K562 (cell line): ENCODE measurements at regions not wholly inside any gene's neighbourhood (a gene's known extent, or its start where the extent isn't known, plus 50 kb on each side); places are given as distances from the start of the nearest gene placed in this dataset.

ENCODE experiments used
- ATAC-seq: fragments of 200-7000 bp; cut with Tn5 transposase; 3 replicates; pipeline ENCODE4 v1.9.1; 2020; ENCODE audit warnings: moderate library complexity
- BruUV-seq: library from RNA; stranded (reverse); fragments of 400-500 nt; replicated peaks from 2 replicates; lab custom pipeline; 2021; lab: Mats Ljungman, UMichigan
- CTCF ChIA-PET: fragments of 300-600 bp; formaldehyde crosslinking; extraction: SDS; loops from one replicate; lab custom pipeline; 2021; ENCODE audit warnings: low intra/inter-chr PET ratio; lab: Yijun Ruan, JAX
- POLR2A ChIA-PET: fragments of 300-600, 350-650 bp; sonication (Branson Sonifier 250); formaldehyde crosslinking; extraction: SDS; loops from one replicate; lab custom pipeline; 2021; ENCODE audit warnings: antibody characterized with exemption, inconsistent platforms; lab: Yijun Ruan, JAX
- DNase-seq, 4 experiments: peaks; one replicate each; pipeline versions ENCODE4 v3.0.0 to v3.0.0-alpha.2; 2011 to 2018; ENCODE audit warnings: low spot score in 3 of 4, mixed read lengths in 3 of 4; ENCODE audit errors: extremely low read depth in 1 of 4
- FAIRE-seq: peaks from 2 replicates; lab custom pipeline; 2011; peaks lifted over from hg19 to GRCh38; lab: Jason Lieb, UNC
- H2AFZ ChIP-seq: 2 replicates; pipeline ENCODE4 v1.6.0; 2011; ENCODE audit warnings: low read depth, low read length, control low read depth, inconsistent platforms
- H3K27ac ChIP-seq: fragments of 200-600 bp; 3 replicates; pipeline ENCODE4 v1.8.0; 2011; ENCODE audit warnings: low read depth, mild to moderate bottlenecking, control low read depth, inconsistent platforms, low read length, moderate library complexity, mixed read lengths; ENCODE audit errors: extremely low read depth
- H3K27me3 ChIP-seq, 2 experiments: fragments of 300-600 bp in 1 of 2; 2 replicates in 1 of 2; 3 replicates in 1 of 2; pipeline versions ENCODE4 v1.6.0 to v1.8.0; 2011; ENCODE audit warnings: inconsistent platforms in 2 of 2, low read length in 2 of 2, mild to moderate bottlenecking in 1 of 2, mixed read lengths in 1 of 2, moderate library complexity in 1 of 2; ENCODE audit not compliant: control insufficient read depth in 2 of 2, insufficient read depth in 2 of 2
- H3K36me3 ChIP-seq: fragments of 300-600 bp; 3 replicates; pipeline ENCODE4 v1.8.0; 2011; ENCODE audit warnings: mild to moderate bottlenecking, low read length, inconsistent platforms; ENCODE audit not compliant: control insufficient read depth, insufficient read depth
- H3K4me1 ChIP-seq, 2 experiments: fragments of 200-600 bp in 1 of 2; replicated peaks in 1 of 2; 2 replicates in 1 of 2; 3 replicates in 1 of 2; pipeline versions ENCODE4 v1.5.1 to v1.8.0; 2011; ENCODE audit warnings: inconsistent platforms in 2 of 2, low read length in 2 of 2, mild to moderate bottlenecking in 1 of 2, mixed read lengths in 1 of 2, moderate library complexity in 1 of 2; ENCODE audit not compliant: control insufficient read depth in 2 of 2, insufficient read depth in 2 of 2
- H3K4me2 ChIP-seq: 2 replicates; pipeline ENCODE4 v1.6.1; 2011; ENCODE audit warnings: low read length, control low read depth, inconsistent platforms, mixed read lengths; ENCODE audit not compliant: insufficient read depth
- H3K4me3 ChIP-seq: fragments of 200-600 bp; sonication (generic), shearing (Covaris generic); 2 replicates; pipeline ENCODE4 v1.5.1; 2016; ENCODE audit warnings: control low read depth, inconsistent platforms
- H3K79me2 ChIP-seq: fragments of 200-600 bp; 3 replicates; pipeline ENCODE4 v1.8.0; 2011; ENCODE audit warnings: low read length, inconsistent platforms; ENCODE audit not compliant: control insufficient read depth, insufficient read depth
- H3K9ac ChIP-seq, 2 experiments: 2 replicates each; pipeline versions ENCODE4 v1.6.0 to v1.6.1; 2011; ENCODE audit warnings: low read depth in 2 of 2, low read length in 2 of 2, control low read depth in 1 of 2, inconsistent platforms in 1 of 2, mild to moderate bottlenecking in 1 of 2, mixed read lengths in 1 of 2; ENCODE audit not compliant: insufficient read depth in 1 of 2
- H3K9me1 ChIP-seq: one replicate; pipeline ENCODE4 v1.6.0; 2011; ENCODE audit warnings: inconsistent platforms, mild to moderate bottlenecking, low read length, moderate library complexity; ENCODE audit not compliant: control insufficient read depth, insufficient read depth
- H3K9me3 ChIP-seq: replicated peaks from 2 replicates; pipeline ENCODE4 v1.5.1; 2011; ENCODE audit warnings: low read depth, low read length, inconsistent platforms; ENCODE audit not compliant: control insufficient read depth, insufficient read depth
- H4K20me1 ChIP-seq: replicated peaks from 2 replicates; pipeline ENCODE4 v1.6.1; 2011; ENCODE audit warnings: low read length, inconsistent platforms, mixed read lengths; ENCODE audit not compliant: control insufficient read depth, insufficient read depth
- BMI1 ChIP-seq: fragments of 150-350 bp; IDR thresholded peaks from 2 replicates; pipeline ENCODE4 v1.6.1; 2014; ENCODE audit warnings: low read length
- BRF2 ChIP-seq: IDR thresholded peaks from 3 replicates; pipeline ENCODE4 v1.6.1; 2011; ENCODE audit warnings: borderline replicate concordance, mild to moderate bottlenecking; ENCODE audit not compliant: insufficient read length, insufficient read depth
- FOXJ2 ChIP-seq: fragments of 200-800 bp; sonication (Bioruptor generic); IDR thresholded peaks from 2 replicates; pipeline ENCODE4 v1.6.1; 2016; ENCODE audit warnings: missing genetic modification characterization, missing compliant biosample characterization
- JUNB ChIP-seq: fragments of 450-650 bp; formaldehyde crosslinking; conservative IDR thresholded peaks from 2 replicates; pipeline ENCODE4 v1.4.0; 2020; ENCODE audit warnings: mild to moderate bottlenecking
- MCM7 ChIP-seq, 2 experiments: fragments of 450-650 bp; IDR thresholded peaks; 2 replicates each; pipeline ENCODE4 v1.6.1; 2016 to 2018
- NR4A1 ChIP-seq, 2 experiments: fragments of 250-450 bp in 1 of 2; fragments of 450-650 bp in 1 of 2; sonication (Bioruptor Pico) in 1 of 2; IDR thresholded peaks; 2 replicates each; pipeline versions ENCODE4 v1.4.0 to v1.6.1; 2016 to 2020; ENCODE audit warnings: mild to moderate bottlenecking in 2 of 2, missing compliant biosample characterization in 1 of 2, missing genetic modification characterization in 1 of 2, moderate library complexity in 1 of 2
- PPARD ChIP-seq: fragments of 250-450 bp; sonication (Bioruptor Pico); IDR thresholded peaks from 2 replicates; pipeline ENCODE4 v1.8.0; 2022; ENCODE audit warnings: inconsistent platforms, mild to moderate bottlenecking, moderate library complexity
- RBM14 ChIP-seq: fragments of 200-400 bp; formaldehyde crosslinking; IDR thresholded peaks from 2 replicates; pipeline ENCODE4 v1.6.1; 2018; ENCODE audit warnings: low read depth, mild to moderate bottlenecking, low read length, moderate library complexity, borderline replicate concordance; ENCODE audit not compliant: insufficient read depth
- SAP30 ChIP-seq: fragments of 200-600 bp; sonication (generic); IDR thresholded peaks from 2 replicates; pipeline ENCODE4 v1.6.1; 2012; ENCODE audit warnings: borderline replicate concordance, low read depth, mild to moderate bottlenecking, moderate library complexity, low read length, control low read depth, inconsistent platforms; ENCODE audit not compliant: insufficient read depth, poor library complexity, severe bottlenecking
- SMARCB1 ChIP-seq: IDR thresholded peaks from 2 replicates; pipeline ENCODE4 v1.6.1; 2011; ENCODE audit warnings: improper control_type of control experiment, low read depth; ENCODE audit not compliant: insufficient read length
- ZNF445 ChIP-seq: fragments of 250-450 bp; sonication (Bioruptor Pico); IDR thresholded peaks from 2 replicates; pipeline ENCODE4 v1.4.0; 2020; ENCODE audit warnings: low read depth, mild to moderate bottlenecking, moderate library complexity
- ZNF764 ChIP-seq: fragments of 250-450 bp; sonication (Bioruptor Pico); IDR thresholded peaks from 2 replicates; pipeline ENCODE4 v1.4.0; 2020; ENCODE audit warnings: low read depth, mild to moderate bottlenecking, moderate library complexity
- WGBS: fragments of 100-300 bp; shearing (Covaris generic); methylation state at CpG from one replicate; pipeline ENCODE4 v1.1.6; 2016; ENCODE audit warnings: low coverage, mixed read lengths; ENCODE audit not compliant: insufficient coverage; ENCODE audit errors: missing lambda C conversion rate; 5-methylcytosine and 5-hydroxymethylcytosine counted together
- in situ Hi-C: fragments of 300-500 bp; cut with MboI; formaldehyde crosslinking; loops from 4 replicates; pipeline ENCODE4 v1.15.0; 2018; ENCODE audit warnings: inconsistent platforms, mixed read lengths
- intact Hi-C: fragments of 100-400 bp; cut with micrococcal nuclease; formaldehyde crosslinking; loops from 2 replicates; pipeline ENCODE4 v1.14.2; 2022
- TF ChIP-seq, protein P1 (sequence below): IDR thresholded peaks from 2 replicates; pipeline ENCODE4 v1.6.1; 2011; ENCODE audit not compliant: insufficient read length; ENCODE audit errors: extremely low read depth
- TF ChIP-seq, protein P2 (sequence below): fragments of 450-650 bp; IDR thresholded peaks from 2 replicates; pipeline ENCODE4 v1.6.1; 2018; ENCODE audit warnings: mild to moderate bottlenecking, low read depth; ENCODE audit not compliant: partially characterized antibody
- TF ChIP-seq, protein P3 (sequence below): fragments of 250-450 bp; sonication (Bioruptor Pico); IDR thresholded peaks from 2 replicates; pipeline ENCODE4 v1.5.0; 2022; ENCODE audit warnings: mild to moderate bottlenecking

- WGBS, result 0% methylated on average over 2 of the region's 2 CpGs
- ChIA-PET CTCF (no interaction called here), POLR2A (no interaction called here)
- H2AFZ ChIP-seq, result no peak overlapping the region
- no peaks in the 10 kb centered on the region for H4K20me1 ChIP-seq
- in situ Hi-C loops, result no loop called here
- H3K79me2 ChIP-seq, result no peaks in the 10 kb centered on the region
- no peak overlapping the region for H3K27ac ChIP-seq
- no peaks in the 10 kb centered on the region for H3K36me3 ChIP-seq
- no peaks in the 10 kb centered on the region for H3K4me1 ChIP-seq
- DNase-seq (no peak), FAIRE-seq (no peak), ATAC-seq (no peak)
- H3K4me2 ChIP-seq, result no peak overlapping the region
- H3K27me3 ChIP-seq, result no peaks in the 10 kb centered on the region
- H3K9me1 ChIP-seq, result no peaks in the 10 kb centered on the region
- TF ChIP-seq ZNF445 (CRISPR knock-in tag), result no peak
- TF ChIP-seq, protein P1, sequence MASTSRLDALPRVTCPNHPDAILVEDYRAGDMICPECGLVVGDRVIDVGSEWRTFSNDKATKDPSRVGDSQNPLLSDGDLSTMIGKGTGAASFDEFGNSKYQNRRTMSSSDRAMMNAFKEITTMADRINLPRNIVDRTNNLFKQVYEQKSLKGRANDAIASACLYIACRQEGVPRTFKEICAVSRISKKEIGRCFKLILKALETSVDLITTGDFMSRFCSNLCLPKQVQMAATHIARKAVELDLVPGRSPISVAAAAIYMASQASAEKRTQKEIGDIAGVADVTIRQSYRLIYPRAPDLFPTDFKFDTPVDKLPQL, result no peak
- TF ChIP-seq BMI1, result no peak
- no peak for TF ChIP-seq SAP30
- no peak for TF ChIP-seq NR4A1 (CRISPR knock-in tag; IDR thresholded peaks at IDR 0.05)
- no peak for TF ChIP-seq NR4A1 (tag; IDR thresholded peaks at IDR 0.05)
- TF ChIP-seq SMARCB1, result no peak
- no peak for TF ChIP-seq PPARD
- TF ChIP-seq, protein P2, sequence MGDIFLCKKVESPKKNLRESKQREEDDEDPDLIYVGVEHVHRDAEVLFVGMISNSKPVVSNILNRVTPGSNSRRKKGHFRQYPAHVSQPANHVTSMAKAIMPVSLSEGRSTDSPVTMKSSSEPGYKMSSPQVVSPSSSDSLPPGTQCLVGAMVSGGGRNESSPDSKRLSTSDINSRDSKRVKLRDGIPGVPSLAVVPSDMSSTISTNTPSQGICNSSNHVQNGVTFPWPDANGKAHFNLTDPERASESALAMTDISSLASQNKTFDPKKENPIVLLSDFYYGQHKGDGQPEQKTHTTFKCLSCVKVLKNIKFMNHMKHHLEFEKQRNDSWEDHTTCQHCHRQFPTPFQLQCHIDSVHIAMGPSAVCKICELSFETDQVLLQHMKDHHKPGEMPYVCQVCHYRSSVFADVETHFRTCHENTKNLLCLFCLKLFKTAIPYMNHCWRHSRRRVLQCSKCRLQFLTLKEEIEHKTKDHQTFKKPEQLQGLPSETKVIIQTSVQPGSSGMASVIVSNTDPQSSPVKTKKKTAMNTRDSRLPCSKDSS, result no peak
- no peak for TF ChIP-seq JUNB (CRISPR knock-in tag)
- TF ChIP-seq ZNF764 (CRISPR knock-in tag), result no peak
- TF ChIP-seq RBM14, result no peak
- no peak for TF ChIP-seq BRF2
- TF ChIP-seq FOXJ2 (tag), result no peak
- TF ChIP-seq MCM7 (IDR thresholded peaks at IDR 0.05), result no peak
- TF ChIP-seq, protein P3, sequence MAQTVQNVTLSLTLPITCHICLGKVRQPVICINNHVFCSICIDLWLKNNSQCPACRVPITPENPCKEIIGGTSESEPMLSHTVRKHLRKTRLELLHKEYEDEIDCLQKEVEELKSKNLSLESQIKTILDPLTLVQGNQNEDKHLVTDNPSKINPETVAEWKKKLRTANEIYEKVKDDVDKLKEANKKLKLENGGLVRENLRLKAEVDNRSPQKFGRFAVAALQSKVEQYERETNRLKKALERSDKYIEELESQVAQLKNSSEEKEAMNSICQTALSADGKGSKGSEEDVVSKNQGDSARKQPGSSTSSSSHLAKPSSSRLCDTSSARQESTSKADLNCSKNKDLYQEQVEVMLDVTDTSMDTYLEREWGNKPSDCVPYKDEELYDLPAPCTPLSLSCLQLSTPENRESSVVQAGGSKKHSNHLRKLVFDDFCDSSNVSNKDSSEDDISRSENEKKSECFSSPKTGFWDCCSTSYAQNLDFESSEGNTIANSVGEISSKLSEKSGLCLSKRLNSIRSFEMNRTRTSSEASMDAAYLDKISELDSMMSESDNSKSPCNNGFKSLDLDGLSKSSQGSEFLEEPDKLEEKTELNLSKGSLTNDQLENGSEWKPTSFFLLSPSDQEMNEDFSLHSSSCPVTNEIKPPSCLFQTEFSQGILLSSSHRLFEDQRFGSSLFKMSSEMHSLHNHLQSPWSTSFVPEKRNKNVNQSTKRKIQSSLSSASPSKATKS, result no peak
- intact Hi-C loops, result no loop called here
- BruUV-seq, result no TSS peak
- no peaks in the 10 kb centered on the region for H3K9me3 ChIP-seq
- no peak overlapping the region for H3K4me3 ChIP-seq
- H3K9ac ChIP-seq, result no peak overlapping the region
Measured at GRCh38 chr4:164529058-164529457, 224.9 kb upstream of the SMIM31 start.
